ENCODE measurements at regions not wholly inside any gene's neighbourhood (a gene's known extent, or its start where the extent isn't known, plus 50 kb on each side); places are given as distances from the start of the nearest gene placed in this dataset.

- no peak overlapping the region for H3K27ac ChIP-seq
- intact Hi-C loops (cut with DNase I; ENCODE audit: low total_unique reads): no loop called here
- TF ChIP-seq POLR2A (IDR thresholded peaks at IDR 0.05) (no peak), CTCF (IDR thresholded peaks at IDR 0.05) (no peak)
- 48 to 64% methylated on average over 17 to 31 of the region's 31 CpGs for WGBS, 2 donors
- H3K9me3 ChIP-seq: no peaks in the 10 kb centered on the region
- no peak overlapping the region for H3K4me3 ChIP-seq
- DNase-seq: no peak
- H3K27me3 ChIP-seq: no peaks in the 10 kb centered on the region
- H3K36me3 ChIP-seq (ENCODE audit: low read depth, missing control alignments): no peaks in the 10 kb centered on the region
- H3K4me1 ChIP-seq: no peaks in the 10 kb centered on the region
Measured at GRCh38 chr18:77657651-77658298, 408.1 kb downstream of the GALR1 start.

DNA sequence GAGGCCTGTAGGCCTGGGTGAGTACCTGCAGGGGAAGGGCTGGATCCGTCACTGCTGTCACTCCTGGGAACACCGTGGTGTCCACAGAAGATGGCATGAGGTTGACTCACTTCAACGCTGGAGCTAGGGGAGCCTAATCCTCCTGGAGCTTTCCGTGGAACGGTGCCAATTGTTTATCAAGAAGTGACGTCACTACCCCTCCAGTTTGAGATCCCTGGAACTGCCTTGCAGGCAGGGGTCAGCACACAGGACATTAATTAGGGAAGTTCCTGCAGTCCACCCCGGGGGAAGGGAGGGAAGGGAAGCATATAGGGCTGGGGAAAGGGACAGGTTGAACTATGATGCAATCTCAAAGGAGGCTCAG, 408.6 kb downstream of the GALR1 start:
- DNase-seq: no peak
- no peak for TF ChIP-seq CTCF (IDR thresholded peaks at IDR 0.05)
- no peak for TF ChIP-seq POLR2A (IDR thresholded peaks at IDR 0.05)
- Histone ChIP-seq H3K4me1 (no peaks in the 10 kb centered on the region), H3K4me3 (no peak overlapping the region), H3K27me3 (no peaks in the 10 kb centered on the region), H3K27ac (no peak overlapping the region), H3K9me3 (no peaks in the 10 kb centered on the region), H3K36me3 (ENCODE audit: low read depth, missing control alignments) (no peaks in the 10 kb centered on the region)
- intact Hi-C loops (cut with DNase I; ENCODE audit: low total_unique reads): no loop called here
- 19 to 46% methylated on average over 4 to 7 of the region's 7 CpGs for WGBS, 2 donors

DNA sequence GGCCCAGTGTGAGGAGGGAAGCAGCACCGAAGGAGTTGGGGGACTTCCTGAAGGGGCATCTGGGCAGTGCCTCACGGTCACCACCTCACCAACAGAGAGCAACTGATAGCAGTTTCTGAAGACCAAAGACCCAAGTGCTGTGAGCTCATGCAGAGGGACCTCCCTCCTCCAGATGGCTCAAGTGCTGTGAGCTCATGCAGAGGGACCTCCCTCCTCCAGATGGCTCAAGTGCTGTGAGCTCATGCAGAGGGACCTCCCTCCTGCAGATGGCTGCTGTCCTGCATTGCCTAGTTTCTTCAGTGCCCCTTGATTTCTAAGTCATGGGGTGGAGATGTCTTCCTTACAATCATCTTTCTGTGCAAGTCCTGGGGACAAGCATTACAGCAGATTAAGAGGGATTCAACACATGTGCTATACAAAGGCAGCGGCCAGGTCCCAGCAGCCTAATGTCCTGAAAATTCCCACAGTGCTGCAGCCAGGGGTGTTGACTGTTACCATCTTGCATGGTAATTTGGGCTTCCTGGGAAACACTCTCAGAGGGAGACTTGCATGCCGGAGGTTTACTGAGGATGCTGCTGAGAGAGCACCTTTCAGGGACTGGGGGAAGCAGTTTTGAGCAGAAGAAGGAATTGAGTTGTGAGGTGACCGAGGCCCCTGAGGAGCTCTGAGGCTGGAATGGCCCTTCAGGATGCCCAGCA, 409.3 kb downstream of the GALR1 start:
- TF ChIP-seq POLR2A (IDR thresholded peaks at IDR 0.05) (no peak), CTCF (IDR thresholded peaks at IDR 0.05) (no peak)
- no peaks in the 10 kb centered on the region for H3K36me3 ChIP-seq (ENCODE audit: low read depth, missing control alignments)
- H3K4me1 ChIP-seq: no peaks in the 10 kb centered on the region
- DNase-seq: no peak
- H3K27me3 ChIP-seq: no peaks in the 10 kb centered on the region
- WGBS, 2 donors: 91 to 92% methylated on average over 2 to 5 of the region's 5 CpGs
- no peak overlapping the region for H3K27ac ChIP-seq
- no peak overlapping the region for H3K4me3 ChIP-seq
- intact Hi-C loops (cut with DNase I; ENCODE audit: low total_unique reads): no loop called here
- H3K9me3 ChIP-seq: no peaks in the 10 kb centered on the region

DNA sequence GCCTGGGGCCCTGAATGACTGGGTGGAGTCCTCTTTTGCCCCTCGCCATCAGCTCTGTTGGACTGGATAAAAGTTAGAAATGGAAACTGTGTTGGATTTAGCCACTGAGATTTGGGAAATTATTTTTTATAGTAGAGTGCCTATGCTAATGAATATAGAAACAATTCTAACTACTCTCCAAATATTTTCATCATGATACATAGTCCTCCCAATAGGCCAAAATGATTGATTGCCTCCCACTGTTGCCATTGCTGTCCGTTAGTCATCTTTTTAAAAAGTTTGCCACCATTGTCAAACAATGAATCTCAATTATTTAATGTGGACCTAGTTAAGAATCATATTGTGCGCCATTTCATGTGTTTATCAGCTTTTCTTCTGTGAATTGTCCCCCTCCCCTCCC, 417.0 kb downstream of the GALR1 start:
- Histone ChIP-seq H3K27me3 (no peaks in the 10 kb centered on the region), H3K36me3 (ENCODE audit: low read depth, missing control alignments) (no peaks in the 10 kb centered on the region), H3K27ac (no peak overlapping the region), H3K4me1 (no peaks in the 10 kb centered on the region), H3K4me3 (no peak overlapping the region), H3K9me3 (no peaks in the 10 kb centered on the region)
- whole genome bisulfite sequencing, 2 donors: 63 to 95% methylated on average over 3 of the region's 3 CpGs
- intact Hi-C loops (cut with DNase I; ENCODE audit: low total_unique reads): no loop called here
- TF ChIP-seq POLR2A (IDR thresholded peaks at IDR 0.05) (no peak), CTCF (IDR thresholded peaks at IDR 0.05) (no peak)
- no peak for DNase-seq

DNA sequence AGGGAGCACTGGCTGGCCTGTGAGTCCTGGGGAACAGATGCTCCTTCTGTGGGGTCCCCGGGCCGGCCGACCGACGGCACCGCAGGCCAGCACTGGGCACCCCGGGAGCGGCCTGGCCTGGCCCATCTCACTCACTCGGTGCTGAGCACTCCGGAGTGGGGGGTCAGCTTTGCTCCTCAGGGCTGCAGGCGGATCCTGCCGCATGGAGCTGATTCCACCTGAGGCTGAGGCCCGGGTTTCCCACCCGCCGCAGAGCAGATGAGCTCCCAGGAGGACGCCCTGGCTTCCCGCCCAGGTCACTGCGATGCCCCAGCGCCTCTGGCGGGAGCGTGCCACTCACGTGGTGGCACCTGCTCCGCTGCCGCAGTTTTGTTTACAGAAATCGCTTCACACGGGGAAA, 418.6 kb downstream of the GALR1 start:
- H3K27ac ChIP-seq: no peak overlapping the region
- H3K36me3 ChIP-seq (ENCODE audit: low read depth, missing control alignments): no peaks in the 10 kb centered on the region
- no peaks in the 10 kb centered on the region for H3K9me3 ChIP-seq
- intact Hi-C loops (cut with DNase I; ENCODE audit: low total_unique reads): no loop called here
- no peaks in the 10 kb centered on the region for H3K27me3 ChIP-seq
- no peak for DNase-seq
- WGBS, 2 donors: 80% methylated on average over 5 to 25 of the region's 26 CpGs
- peaks cover 4% of the 10 kb centered on the region for H3K4me1 ChIP-seq
- no peak overlapping the region for H3K4me3 ChIP-seq
- TF ChIP-seq POLR2A (IDR thresholded peaks at IDR 0.05) (no peak), CTCF (IDR thresholded peaks at IDR 0.05) (no peak)
